Left cardiac atrium (tissue), 4 donors: ENCODE measurements at regions not wholly inside any gene's neighbourhood (a gene's known extent, or its start where the extent isn't known, plus 50 kb on each side); places are given as distances from the start of the nearest gene placed in this dataset.
A peak's percentile ranks its signal among the peaks of the same experiment; 100 is the strongest.
"Not testable (repeated sequence)": the region's sequence is repeated elsewhere in the genome, so short reads cannot be mapped to it uniquely, and the experiment has no call there.

Experiments used
- ATAC-seq, 2 donors: fragments of 200-7000 bp; cut with Tn5 transposase; one replicate each; pipeline ENCODE4 v1.9.1; 2020; ENCODE audit warnings: mild to moderate bottlenecking in 2 of 2, moderate library complexity in 2 of 2
- DNase-seq: peaks from one replicate; pipeline ENCODE4 v3.0.0-alpha.2; 2020
- intact Hi-C, 2 donors: fragments of 100-400 bp; cut with DNase I; formaldehyde crosslinking; loops; one replicate each; pipeline versions ENCODE4 v1.14.1 to v1.15.1; 2022 to 2023
- donor health status: DM: no; HTN: yes; CAD: no.
- donor health status: DM: no; HTN: yes; CAD: no; lungs with severe emphysema.
- donor health status: DM: yes; HTN: yes; CAD: no.
- donor health status: Dilated cardiomyopathy.

- peak; percentile 87 to 91 for ATAC-seq
- intact Hi-C loops = no loop called here
- DNase-seq = peak; percentile 39
These were observed 555.8 kb upstream of the ID2 start for GRCh38 chr2:8125741-8126711.

DNA sequence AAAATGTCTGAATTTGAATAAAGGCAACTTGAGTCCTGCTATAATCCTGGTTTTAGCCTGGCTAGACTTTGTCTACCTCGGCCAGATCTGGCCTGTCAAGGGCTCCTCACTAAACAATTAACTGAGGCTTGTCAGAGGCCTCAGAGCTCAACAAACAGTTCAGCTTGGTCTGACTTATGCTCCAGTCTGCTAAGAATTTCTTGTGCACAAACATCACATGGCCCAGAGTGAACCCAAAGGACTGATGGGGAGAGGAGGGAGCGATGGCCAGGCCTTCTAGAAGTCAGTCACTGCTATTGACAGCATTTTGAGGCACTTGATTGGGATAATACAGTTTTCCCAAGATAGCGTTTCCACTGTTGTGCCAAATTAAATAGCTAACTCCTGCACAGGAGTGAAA lies 555.1 kb upstream of the ID2 start:
- no peak for ATAC-seq
- intact Hi-C loops = no loop called here
- DNase-seq = no peak

GRCh38 chr2:8131423-8131822 lies 550.4 kb upstream of the ID2 start:
- DNase-seq, ATAC-seq, intact Hi-C loops: not testable (repeated sequence)

DNA sequence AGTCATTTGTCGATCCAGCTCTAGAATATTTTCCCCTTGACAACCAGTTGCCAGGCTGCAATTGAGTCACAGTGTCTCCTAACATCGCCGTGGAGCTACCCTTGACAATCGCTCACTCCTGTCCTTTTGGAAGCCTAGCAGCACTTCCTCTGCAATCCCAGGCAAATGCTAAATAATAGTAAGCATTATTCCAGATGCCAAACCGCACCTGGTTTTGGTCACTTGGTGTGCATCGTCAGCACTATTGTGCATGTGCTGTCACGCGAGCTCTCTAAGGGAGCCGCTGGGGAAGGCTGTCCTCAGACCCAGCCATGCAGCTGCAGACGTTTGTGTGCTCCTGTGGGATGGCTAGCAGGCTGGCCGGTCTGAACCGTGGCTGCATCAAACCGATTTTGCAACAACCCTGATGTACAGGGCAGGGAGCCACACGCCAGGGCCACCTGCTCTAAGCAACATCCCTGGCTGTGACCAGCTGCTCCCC lies 549.5 kb upstream of the ID2 start:
- peak in 1 of 2 donors; percentile 32 for ATAC-seq

DNA sequence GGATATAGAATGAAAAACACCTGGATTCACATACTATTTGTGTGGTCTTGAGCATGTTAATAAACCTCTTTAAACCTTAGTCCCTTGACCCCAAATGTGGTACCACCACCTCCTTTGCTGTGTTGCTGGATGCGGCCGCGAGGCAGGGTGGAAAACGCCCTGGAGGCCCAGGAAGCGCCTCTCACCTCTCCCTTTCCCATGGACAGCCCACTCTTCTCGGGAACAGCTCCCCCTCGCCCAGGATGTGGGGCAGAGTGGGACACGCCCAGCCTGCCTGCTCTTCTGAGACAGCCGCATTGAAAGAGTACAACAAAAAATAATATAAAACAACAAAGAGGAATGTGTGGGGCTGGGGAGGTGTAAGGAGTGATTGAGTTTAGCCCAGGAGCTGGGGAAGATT lies 549.0 kb upstream of the ID2 start:
- ATAC-seq (no peak), DNase-seq (no peak)
- intact Hi-C loops = no loop called here

More for the DNA sequence above, 549.5 kb upstream of the ID2 start:
- intact Hi-C loops = no loop called here
- DNase-seq = no peak

DNA sequence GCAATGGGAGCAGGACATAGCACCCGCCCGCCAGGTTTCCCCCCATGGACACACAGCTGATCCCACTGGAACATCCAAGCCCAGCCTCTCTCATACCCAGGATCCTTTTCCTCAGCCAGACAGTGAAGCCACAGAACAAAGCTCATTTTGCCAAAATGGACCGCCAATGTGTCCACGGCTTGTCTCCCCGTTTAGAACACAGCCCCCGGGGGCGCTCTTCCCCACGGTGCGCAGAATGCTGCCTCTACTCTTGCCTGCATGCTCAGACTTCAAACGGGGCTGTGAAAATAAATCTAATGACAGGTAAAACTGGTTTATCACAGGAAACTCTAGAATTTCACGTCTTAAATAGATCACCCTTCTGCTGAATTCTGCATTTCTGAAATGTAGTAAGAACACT lies 548.5 kb upstream of the ID2 start:
- DNase-seq (no peak), ATAC-seq (no peak)
- intact Hi-C loops = no loop called here

GRCh38 chr2:8133913-8134472 lies 547.9 kb upstream of the ID2 start:
- ATAC-seq (no peak), DNase-seq (no peak)
- intact Hi-C loops = no loop called here

- intact Hi-C loops = no loop called here
- DNase-seq (no peak), ATAC-seq (no peak)
These were observed 547.4 kb upstream of the ID2 start for GRCh38 chr2:8134473-8134932.

DNA sequence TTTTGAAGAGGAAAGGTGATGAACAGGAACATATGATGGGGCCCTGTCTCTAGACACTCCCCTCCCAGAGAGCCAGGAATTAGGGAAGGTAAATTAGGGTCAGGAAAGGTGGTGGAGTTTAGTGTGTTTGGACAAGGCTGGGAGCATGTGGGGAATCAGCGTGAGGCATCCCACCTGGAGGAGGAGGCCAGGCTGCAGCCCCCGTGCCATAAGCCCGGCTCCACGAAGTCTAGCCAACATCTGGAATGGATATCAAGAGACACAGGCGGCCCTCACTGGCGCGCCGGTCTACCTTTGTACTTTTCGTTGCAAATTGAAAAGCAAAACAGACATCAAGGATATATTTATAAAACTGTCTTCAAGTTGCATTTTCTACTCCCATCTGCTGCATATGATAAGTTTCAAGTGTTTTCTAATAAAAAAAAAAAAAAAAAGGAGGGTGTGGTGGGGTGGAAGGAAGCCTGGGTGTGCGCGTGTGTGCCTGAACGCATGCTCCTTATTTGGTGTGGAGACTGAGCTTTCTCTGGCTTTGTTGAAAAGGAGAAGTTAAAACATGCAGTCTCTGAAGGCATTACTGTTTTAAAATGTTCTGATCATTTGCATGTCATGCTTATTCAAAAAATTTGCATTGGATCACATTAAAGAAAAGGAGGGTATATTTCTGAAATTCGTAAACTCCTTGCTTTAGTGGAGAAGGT lies 546.7 kb upstream of the ID2 start:
- ATAC-seq = peak in 1 of 2 donors; percentile 38
- intact Hi-C loops = no loop called here
- peak; percentile 39 for DNase-seq

DNA sequence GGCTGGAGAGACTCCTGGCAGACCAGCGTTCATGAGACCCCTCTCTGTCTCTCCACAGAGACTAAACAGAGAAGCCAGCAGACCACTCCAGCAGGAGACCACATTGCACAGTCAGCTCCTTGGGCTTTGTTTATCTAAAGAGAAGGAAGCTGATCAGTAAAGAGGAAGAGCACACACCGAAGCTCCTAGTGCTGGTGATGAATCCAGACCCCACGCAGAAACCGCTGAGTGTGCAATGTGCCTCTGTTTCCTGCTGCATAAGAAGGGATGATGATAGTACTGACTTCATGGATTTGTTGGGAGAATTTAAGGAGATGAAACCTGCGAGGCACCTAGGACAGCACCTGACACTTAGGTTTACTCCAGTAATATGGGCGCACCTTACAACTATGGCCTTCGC lies 544.1 kb upstream of the ID2 start:
- intact Hi-C loops = no loop called here
- no peak for DNase-seq

DNA sequence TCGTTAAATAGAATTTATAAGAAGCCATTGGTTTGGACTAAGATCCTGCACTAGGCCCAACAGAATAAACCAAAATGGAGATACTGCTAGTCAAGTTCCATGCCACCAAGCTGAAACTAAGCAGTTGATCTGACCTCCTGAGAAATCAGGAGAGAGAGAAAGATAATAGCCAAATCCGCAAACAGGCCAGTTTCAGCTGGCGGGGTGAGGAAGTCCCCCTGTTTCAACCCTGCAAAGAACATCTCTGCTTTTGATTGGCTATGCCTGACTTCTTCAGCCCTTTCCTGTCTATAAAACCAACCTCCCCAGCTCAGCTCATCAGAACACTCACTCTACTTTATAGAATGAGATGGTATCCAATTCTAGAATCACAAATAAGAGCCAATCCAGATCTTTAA lies 543.3 kb upstream of the ID2 start:
- intact Hi-C loops = no loop called here
- DNase-seq (no peak), ATAC-seq (no peak)

More for the DNA sequence above, 544.1 kb upstream of the ID2 start:
- ATAC-seq = no peak

- DNase-seq = peak; percentile 52
- intact Hi-C loops = no loop called here
- peak; percentile 85 to 89 for ATAC-seq
These were observed 542.8 kb upstream of the ID2 start for GRCh38 chr2:8138923-8139667.

DNA sequence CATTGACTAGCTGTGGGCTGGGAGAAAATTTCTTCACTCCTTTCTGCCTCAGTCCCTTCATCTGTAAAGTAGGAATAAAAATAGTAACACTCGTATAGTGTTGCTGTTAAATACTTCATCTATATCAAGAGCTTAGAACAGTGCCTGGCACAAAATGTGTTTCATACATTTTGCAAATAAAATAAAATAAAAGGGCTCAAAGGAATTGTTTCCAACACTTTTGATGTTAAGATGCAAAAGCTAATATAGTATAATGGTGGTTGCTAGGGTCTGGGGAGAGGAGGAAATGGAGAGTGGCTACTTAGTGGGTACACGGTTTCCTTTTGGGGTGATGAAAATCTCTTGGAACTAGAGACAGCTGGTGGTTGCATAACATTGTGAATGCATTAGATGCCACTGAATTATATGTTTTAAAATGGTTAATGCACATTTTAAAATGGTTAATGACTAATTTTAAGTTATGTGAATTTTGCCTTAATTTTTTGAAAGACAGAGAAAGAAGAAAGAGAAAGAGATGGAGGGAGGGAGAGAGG lies 542.1 kb upstream of the ID2 start:
- DNase-seq (no peak), ATAC-seq (no peak)
- intact Hi-C loops = no loop called here

DNA sequence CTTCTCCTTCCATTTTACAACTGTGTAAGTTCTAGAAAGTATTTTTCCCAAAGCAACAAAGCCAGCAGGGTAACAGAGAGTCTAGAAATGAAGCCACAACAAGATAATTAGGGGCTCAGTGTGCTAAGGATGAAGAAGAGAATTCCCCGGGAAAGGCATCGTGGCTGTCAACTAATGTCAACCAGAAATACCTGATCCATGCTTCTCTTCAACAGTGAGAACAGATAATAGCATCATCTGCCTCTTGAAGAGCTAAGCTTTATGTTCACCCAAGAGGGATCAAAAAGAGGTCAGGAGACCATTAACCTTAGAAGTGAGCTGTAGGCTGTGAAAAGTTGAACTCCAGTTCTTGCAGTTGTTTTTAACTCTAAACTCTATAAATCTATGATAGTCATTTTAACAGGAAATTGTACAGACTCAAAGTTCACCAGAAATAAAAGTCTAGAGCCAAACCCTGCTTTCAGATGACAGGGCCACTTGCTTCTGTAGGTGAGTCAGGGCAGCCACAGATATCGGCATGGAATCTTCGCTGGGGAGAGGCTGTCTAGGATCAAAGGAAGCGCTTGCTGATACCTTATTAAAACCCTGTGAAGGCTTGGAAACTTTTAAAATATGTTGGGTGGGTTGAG lies 540.7 kb upstream of the ID2 start:
- intact Hi-C loops = no loop called here
- ATAC-seq = no peak
- no peak for DNase-seq

DNA sequence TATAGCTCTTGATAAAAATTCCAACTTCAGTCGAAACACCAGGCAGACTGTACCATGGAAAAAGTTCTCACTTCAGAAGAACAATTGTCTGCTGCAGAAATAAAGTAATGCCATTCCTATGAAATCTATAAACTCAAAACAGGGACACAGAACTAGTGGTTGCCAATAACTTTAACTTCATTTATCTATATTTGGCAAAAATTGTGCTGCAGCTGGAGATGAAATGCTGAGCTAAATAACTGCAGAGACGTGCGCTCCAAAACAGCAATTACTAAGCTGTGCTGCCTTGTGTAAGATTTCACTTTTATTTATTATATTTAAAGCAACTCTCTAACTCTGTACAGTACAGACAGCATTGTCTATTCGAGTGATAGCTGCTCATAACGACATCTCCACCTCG lies 540.1 kb upstream of the ID2 start:
- DNase-seq = no peak
- intact Hi-C loops = no loop called here
- ATAC-seq = no peak

- DNase-seq (no peak), ATAC-seq (no peak)
- intact Hi-C loops = no loop called here
These were observed 539.4 kb upstream of the ID2 start for GRCh38 chr2:8142461-8142860.

DNA sequence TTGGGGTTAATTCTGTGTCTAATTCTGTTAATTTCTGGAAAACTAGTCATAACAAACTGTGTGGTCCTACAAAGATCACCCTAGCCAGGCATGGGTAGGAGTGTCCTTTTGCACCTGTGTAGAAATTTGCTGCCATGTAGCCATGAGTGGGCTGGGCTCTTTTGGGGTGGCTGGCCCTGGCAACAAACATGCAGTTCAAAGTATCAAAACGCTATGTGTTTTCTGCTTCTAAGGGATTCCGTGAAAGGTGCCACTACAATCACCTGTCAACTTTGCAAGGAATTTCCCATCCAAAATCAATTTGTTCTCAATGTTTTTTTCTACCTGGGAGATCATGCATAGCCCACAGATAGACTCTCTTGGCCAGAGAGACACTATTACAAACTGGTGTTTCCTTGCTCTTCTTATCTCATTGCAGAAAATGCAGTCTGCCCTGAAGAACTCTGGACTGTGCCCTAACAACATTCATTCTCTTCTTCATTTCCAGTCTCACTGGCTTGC lies 537.7 kb upstream of the ID2 start:
- ATAC-seq = no peak
- intact Hi-C loops = no loop called here
- DNase-seq = no peak

GRCh38 chr2:8144785-8145184 lies 537.1 kb upstream of the ID2 start:
- DNase-seq (no peak), ATAC-seq (no peak)
- intact Hi-C loops = no loop called here
